ENCODE measurements at regions not wholly inside any gene's neighbourhood (a gene's known extent, or its start where the extent isn't known, plus 50 kb on each side); places are given as distances from the start of the nearest gene placed in this dataset.

GRCh38 chr18:39296293-39296888, 1730.8 kb upstream of the CELF4 start:
- TF ChIP-seq EZH2 (IDR thresholded peaks at IDR 0.05; ENCODE audit: borderline replicate concordance, low read length), result no peak
- TF ChIP-seq CTCF (IDR thresholded peaks at IDR 0.05; ENCODE audit: low read length), result no peak
